TTC549 (cell line): ENCODE measurements at regions not wholly inside any gene's neighbourhood (a gene's known extent, or its start where the extent isn't known, plus 50 kb on each side); places are given as distances from the start of the nearest gene placed in this dataset.
"Not testable (repeated sequence)": the region's sequence is repeated elsewhere in the genome, so short reads cannot be mapped to it uniquely, and the experiment has no call there.

Experiments used
- FAIRE-seq: peaks from 2 replicates; lab custom pipeline; 2012; peaks lifted over from hg19 to GRCh38; lab: Jason Lieb, UNC

- no peak for FAIRE-seq
Observed at GRCh38 chr5:116880601-116881000, 306.0 kb upstream of the SEMA6A start.

GRCh38 chr5:116880150-116880549, 305.5 kb upstream of the SEMA6A start:
- no peak for FAIRE-seq

DNA sequence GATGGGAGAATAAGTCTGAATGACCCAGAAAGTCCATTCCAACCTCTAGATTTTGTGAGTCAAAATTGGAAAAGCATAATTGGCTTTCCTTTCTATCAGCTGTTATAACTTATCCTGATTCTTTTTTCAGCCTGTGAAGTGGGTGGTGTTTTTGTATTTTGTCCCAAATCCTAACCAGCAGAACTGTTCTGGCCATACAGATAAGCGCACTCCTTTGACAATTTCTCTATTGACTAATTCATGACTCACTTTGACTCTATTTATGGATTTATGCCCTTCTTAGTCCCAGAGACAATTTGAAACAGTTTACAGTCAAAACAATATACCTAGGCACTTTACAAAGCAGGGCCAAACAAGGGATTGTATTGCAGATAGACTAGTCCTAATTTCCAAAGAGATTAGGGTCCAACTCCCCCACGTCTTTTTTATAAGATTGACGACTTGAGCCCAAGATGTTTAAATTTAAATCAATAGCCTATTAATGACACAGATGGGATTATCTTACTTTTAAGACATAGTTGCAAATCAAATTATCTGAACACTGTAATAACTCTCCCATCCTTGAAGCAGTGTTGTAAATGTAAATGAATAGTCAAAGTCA, 301.7 kb upstream of the SEMA6A start:
- FAIRE-seq, result no peak

- no peak for FAIRE-seq
Observed at GRCh38 chr5:116872986-116873385, 298.4 kb upstream of the SEMA6A start.

DNA sequence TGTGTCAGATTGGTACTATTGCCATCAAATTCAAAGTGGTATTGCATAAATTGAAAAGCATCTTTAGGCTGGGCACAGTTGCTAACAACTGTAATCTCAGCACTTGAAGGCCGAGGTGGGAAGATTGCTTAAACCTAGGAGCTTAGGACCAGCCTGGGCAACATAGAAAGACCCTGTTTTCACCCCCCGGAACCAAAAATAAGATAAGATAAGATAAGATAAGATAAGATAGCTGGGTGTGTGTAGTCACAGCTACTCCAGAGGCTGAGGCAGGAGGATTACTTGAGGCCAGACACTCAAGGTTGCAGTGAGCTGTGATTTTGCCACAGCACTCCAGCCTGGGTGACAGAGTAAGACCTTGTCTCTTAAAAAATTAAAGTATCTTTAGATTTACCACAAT, 297.9 kb upstream of the SEMA6A start:
- no peak for FAIRE-seq

GRCh38 chr5:116867825-116868224, 293.2 kb upstream of the SEMA6A start:
- FAIRE-seq, result not testable (repeated sequence)

GRCh38 chr5:116865651-116866050, 291.0 kb upstream of the SEMA6A start:
- FAIRE-seq, result no peak

GRCh38 chr5:116864838-116865190, 290.2 kb upstream of the SEMA6A start:
- no peak for FAIRE-seq

GRCh38 chr5:116864157-116864837, 289.7 kb upstream of the SEMA6A start:
- no peak for FAIRE-seq

DNA sequence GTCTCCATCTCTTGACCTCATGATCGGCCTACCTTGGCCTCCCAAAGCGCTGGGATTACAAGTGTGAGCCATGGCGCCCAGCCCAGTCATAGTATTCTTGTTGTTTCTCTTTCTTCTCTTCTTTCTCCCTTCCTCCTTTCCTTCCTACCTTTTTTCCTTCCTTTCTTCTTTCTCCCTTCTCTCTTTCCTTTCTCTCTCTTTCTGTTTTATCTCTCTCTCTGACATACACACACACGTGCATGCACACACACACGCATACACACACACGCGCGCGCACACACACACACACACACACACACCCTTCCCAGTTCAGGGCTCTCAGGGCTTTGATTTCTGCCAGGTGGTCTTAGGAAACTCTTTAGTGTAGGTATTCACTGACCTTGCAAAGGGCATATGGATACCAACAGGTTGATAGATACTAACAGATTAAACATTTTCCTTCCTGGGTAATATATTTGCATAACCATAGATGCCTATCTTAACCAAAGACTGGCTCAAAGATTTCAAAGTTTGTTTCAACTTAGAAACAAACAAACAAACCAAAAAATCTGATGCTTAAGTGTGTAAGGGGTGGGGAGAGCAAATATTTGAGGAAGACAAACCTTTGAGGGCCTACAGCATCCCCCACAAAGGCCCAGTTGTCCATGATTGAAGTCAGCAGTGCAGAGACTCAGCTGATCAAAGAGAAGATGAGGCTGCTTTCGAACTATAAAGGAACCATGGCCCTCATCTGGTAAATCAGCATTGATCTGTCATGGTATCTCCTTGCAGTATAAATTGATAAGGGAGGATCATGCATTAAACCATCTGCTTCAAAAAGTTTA, 288.2 kb upstream of the SEMA6A start:
- FAIRE-seq, result no peak

- no peak for FAIRE-seq
Observed at GRCh38 chr5:116861666-116862065, 287.0 kb upstream of the SEMA6A start.

DNA sequence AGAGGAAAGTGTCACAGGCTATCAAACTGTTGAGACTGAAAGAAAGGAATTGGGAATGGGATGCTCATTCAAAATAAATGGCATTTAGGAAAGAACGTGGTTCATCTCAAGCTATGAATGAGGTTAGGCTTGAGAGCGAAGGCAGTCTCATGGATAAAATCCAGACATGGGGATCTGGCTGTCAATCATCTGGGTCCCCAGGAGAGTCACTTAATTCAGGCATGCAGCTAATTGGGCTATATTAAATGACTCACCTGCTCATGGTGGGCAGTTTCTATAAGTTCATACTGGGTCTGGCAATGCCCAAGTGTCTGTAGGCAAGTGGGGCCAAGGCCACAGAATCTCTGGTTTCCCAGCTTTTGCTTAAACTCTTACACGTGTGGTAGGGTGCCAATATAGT, 286.5 kb upstream of the SEMA6A start:
- no peak for FAIRE-seq

DNA sequence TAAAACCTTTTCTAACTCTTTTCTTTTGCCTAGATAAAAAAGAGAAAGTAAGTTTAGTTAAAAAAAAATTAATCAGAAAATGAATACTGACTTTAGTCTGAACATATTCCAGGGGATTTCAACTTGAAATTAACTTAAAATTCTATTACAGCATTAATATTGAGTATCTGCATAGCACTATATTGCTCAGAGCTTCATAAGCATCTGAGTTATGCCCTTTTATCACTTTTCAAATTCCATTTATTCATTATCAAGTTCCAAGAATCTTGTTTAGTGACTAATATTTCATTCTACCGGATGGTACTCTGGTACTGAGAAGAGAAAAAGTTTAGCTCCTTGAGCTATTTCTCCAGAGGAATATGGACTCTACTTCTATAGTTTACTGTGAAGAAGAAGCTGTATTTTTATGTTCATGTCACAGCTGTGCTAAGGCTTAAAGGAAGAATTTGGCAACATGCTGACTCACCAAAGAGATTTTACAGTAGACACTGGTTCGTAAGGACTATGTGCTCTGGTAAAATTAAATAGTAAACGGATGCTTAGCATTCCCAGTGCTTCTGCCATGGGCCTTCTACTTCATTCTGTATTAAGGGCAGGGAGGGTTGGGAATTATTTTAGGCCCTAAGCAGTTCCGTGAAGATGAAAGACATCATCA, 285.2 kb upstream of the SEMA6A start:
- FAIRE-seq, result no peak

DNA sequence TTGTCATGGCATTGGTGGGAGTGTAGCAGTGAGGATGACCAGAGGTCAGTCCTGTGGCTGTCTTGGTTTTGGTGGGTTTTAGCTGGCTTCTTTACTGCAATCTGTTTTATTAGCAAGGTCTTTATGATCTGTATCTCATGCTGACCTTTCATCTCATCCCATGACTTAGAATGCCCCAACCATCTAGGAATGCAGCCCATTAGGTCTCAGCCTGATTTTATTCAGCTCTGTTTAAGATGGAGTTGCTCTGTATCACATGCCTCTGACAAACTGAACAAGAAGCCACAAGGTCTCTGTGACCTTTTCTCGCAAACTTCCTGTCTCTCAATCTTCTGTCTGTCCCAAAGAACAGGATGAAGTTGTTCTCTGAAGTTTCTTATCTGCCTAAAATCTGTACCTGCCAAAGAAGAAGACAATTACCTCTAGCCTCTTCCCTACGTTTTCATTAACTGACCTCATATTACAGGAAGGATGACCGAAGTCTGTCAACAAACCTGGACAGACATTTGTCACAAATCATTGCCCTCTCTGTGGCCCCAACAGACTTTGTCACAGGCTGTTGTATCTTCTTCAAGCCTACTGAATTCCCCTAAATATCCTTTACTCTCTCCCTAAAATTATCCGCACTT, 284.2 kb upstream of the SEMA6A start:
- no peak for FAIRE-seq

GRCh38 chr5:116858020-116858419, 283.4 kb upstream of the SEMA6A start:
- not testable (repeated sequence) for FAIRE-seq

DNA sequence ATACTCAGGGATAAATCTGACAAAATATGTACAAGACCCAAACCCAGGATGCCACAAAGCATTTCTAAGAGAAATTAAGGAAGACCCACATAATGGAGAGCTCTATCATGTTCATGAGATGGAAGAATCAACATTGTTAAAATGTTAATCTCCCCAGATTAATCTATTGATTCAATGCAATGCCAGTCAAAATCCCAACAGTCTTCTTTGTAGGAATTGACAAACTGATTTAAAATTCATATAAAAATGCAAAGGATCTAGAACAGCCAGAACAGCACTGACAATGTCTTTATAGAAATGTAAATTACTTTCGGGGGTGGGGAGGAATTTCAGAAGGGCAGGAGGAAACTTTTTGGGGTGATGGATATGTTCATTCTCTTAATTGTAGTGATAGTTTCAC, 281.6 kb upstream of the SEMA6A start:
- FAIRE-seq, result no peak

GRCh38 chr5:116853992-116854391, 279.4 kb upstream of the SEMA6A start:
- FAIRE-seq, result no peak

- FAIRE-seq, result no peak
Observed at GRCh38 chr5:116848954-116849581, 274.4 kb upstream of the SEMA6A start.

GRCh38 chr5:116847960-116848359, 273.3 kb upstream of the SEMA6A start:
- no peak for FAIRE-seq

GRCh38 chr5:116844015-116844414, 269.4 kb upstream of the SEMA6A start:
- no peak for FAIRE-seq

DNA sequence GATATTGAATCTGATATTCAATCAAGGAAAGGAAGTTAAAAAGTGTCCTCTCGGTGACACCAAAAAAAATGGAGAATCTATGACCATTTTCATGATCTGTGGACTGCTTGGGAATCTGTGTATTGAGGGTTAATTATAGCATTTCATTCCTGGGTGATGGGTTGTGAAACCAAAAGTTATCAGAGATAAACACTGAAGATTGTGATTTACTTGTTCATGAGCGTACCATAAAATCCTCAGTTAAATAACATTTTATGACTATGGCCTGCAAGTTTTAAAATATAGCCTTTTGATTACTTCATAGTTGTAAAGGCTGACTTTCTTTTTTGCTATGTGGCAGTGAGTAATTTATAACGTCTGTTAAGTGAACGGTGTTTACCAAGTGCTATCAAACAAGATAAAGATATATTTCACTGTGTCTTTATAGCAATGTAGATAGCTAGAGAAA, 267.9 kb upstream of the SEMA6A start:
- no peak for FAIRE-seq

- FAIRE-seq, result no peak
Observed at GRCh38 chr5:116841734-116842133, 267.1 kb upstream of the SEMA6A start.
